ENCODE measurements at regions not wholly inside any gene's neighbourhood (a gene's known extent, or its start where the extent isn't known, plus 50 kb on each side); places are given as distances from the start of the nearest gene placed in this dataset.

DNA sequence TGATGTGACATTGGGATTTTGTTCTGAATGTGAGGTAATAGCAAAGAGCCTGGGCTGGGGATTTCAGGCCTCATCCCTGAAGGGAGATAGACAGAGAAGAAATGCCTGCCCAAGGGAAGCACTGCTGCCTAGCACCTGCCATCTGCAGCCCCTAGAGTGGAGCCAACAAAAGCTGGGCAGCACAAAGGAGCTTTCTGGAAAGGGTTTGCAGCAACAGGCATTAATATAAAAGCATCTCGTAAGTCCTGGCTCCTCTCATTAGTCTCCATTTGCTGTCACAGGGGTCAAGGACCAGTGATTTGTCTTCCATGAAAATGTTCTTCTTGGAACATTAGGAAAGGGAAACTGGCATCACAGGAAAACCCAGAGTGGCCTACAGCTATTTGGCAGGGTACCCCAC, 157.2 kb upstream of the SLC14A2 start:
- Histone ChIP-seq H2AFZ (ENCODE audit: low read depth, low read length) (no peak overlapping the region), H3K36me3 (ENCODE audit: control insufficient read depth in 2 of 2, extremely low read depth in 1 of 2, insufficient read depth in 2 of 2, low read length in 2 of 2) (no peaks in the 10 kb centered on the region), H3K4me2 (ENCODE audit: insufficient read depth, low read length) (no peak overlapping the region), H4K20me1 (replicated peaks; ENCODE audit: control insufficient read depth, extremely low read depth, insufficient read depth, low read length) (no peaks in the 10 kb centered on the region), H3K79me2 (ENCODE audit: control insufficient read depth, insufficient read depth, low read length) (no peaks in the 10 kb centered on the region), H3K4me1 (ENCODE audit: control insufficient read depth, extremely low read depth, insufficient read depth, low read length) (no peaks in the 10 kb centered on the region), H3K4me3 (replicated peaks in 1 of 3; ENCODE audit: insufficient read depth in 1 of 3, low read depth in 1 of 3, low read length in 3 of 3) (no peak overlapping the region), H3K9me3 (replicated peaks; ENCODE audit: control insufficient read depth, insufficient read depth, low read length) (no peaks in the 10 kb centered on the region), H3K27me3 (ENCODE audit: control insufficient read depth in 2 of 2, insufficient read depth in 2 of 2, low read length in 2 of 2) (no peaks in the 10 kb centered on the region), H3K27ac (ENCODE audit: insufficient read depth, low read depth, low read length) (no peak overlapping the region), H3K9me1 (replicated peaks; ENCODE audit: control insufficient read depth, extremely low read depth, insufficient read depth, low read length) (no peaks in the 10 kb centered on the region), H3K9ac (replicated peaks; ENCODE audit: extremely low read depth, insufficient read depth, low read length) (no peak overlapping the region)
- ChIA-PET POLR2A (no interaction called here), CTCF (no interaction called here)
- BruUV-seq (replicated peaks) = no TSS peak
- no peak for TF ChIP-seq POLR2AphosphoS5 (IDR thresholded peaks at IDR 0.05; ENCODE audit: insufficient read depth, low read depth, low read length)
- TF ChIP-seq JUN (IDR thresholded peaks at IDR 0.05; ENCODE audit: borderline replicate concordance, insufficient read depth, insufficient read length, low read depth) = no peak
- TF ChIP-seq FOS (IDR thresholded peaks at IDR 0.05; ENCODE audit: borderline replicate concordance, insufficient read depth, low read length) = no peak
- no peak for TF ChIP-seq POLR2A (IDR thresholded peaks at IDR 0.05; ENCODE audit: low read depth, low read length)
- TF ChIP-seq, protein P1, sequence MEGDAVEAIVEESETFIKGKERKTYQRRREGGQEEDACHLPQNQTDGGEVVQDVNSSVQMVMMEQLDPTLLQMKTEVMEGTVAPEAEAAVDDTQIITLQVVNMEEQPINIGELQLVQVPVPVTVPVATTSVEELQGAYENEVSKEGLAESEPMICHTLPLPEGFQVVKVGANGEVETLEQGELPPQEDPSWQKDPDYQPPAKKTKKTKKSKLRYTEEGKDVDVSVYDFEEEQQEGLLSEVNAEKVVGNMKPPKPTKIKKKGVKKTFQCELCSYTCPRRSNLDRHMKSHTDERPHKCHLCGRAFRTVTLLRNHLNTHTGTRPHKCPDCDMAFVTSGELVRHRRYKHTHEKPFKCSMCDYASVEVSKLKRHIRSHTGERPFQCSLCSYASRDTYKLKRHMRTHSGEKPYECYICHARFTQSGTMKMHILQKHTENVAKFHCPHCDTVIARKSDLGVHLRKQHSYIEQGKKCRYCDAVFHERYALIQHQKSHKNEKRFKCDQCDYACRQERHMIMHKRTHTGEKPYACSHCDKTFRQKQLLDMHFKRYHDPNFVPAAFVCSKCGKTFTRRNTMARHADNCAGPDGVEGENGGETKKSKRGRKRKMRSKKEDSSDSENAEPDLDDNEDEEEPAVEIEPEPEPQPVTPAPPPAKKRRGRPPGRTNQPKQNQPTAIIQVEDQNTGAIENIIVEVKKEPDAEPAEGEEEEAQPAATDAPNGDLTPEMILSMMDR (IDR thresholded peaks at IDR 0.05; ENCODE audit: extremely low read depth in 1 of 2, insufficient read depth in 1 of 2, low read depth in 1 of 2, low read length in 2 of 2) = no peak
- TF ChIP-seq MYC (IDR thresholded peaks at IDR 0.05; ENCODE audit: low read depth, low read length) = no peak
- FAIRE-seq = no peak
- intact Hi-C loops (cut with micrococcal nuclease) (no loop called here), dilution Hi-C loops (cut with MboI; ENCODE audit: extremely low pct_ligation_motif_present, low sequenced_read_pairs) (no loop called here)
- no peak for DNase-seq (ENCODE audit: low read depth, low spot score)

DNA sequence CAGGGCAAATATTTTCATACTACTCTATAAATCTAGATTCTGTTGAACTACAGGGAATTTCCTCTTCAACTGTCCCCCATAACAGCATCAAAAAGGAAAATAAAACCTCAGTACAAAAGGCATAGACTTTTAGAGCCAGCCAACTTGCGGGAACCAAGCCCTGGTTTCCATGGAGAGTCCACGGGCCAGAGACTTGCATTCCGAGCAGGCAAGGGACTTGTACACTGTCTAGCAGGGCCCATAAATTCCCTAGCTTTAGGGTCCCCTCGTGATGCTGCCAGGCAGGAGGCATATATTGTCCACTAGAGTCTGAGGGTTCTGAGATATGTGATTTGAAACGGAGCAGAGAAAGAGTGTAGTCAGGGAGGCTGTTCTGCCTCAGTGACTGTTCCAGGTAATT, 153.1 kb upstream of the SLC14A2 start:
- no peak overlapping the region for H3K4me3 ChIP-seq (replicated peaks in 1 of 3; ENCODE audit: insufficient read depth in 1 of 3, low read depth in 1 of 3, low read length in 3 of 3)
- H3K9me1 ChIP-seq (replicated peaks; ENCODE audit: control insufficient read depth, extremely low read depth, insufficient read depth, low read length) = no peaks in the 10 kb centered on the region
- H3K36me3 ChIP-seq (ENCODE audit: control insufficient read depth in 2 of 2, extremely low read depth in 1 of 2, insufficient read depth in 2 of 2, low read length in 2 of 2) = no peaks in the 10 kb centered on the region
- H3K9ac ChIP-seq (replicated peaks; ENCODE audit: extremely low read depth, insufficient read depth, low read length) = no peak overlapping the region
- BruUV-seq (replicated peaks) = no TSS peak
- intact Hi-C loops (cut with micrococcal nuclease) = no loop called here
- H3K27me3 ChIP-seq (ENCODE audit: control insufficient read depth in 2 of 2, insufficient read depth in 2 of 2, low read length in 2 of 2) = no peaks in the 10 kb centered on the region
- POLR2A ChIA-PET = no interaction called here
- no peak overlapping the region for H3K27ac ChIP-seq (ENCODE audit: insufficient read depth, low read depth, low read length)
- no peaks in the 10 kb centered on the region for H3K4me1 ChIP-seq (ENCODE audit: control insufficient read depth, extremely low read depth, insufficient read depth, low read length)
- FAIRE-seq = no peak
- H4K20me1 ChIP-seq (replicated peaks; ENCODE audit: control insufficient read depth, extremely low read depth, insufficient read depth, low read length) = no peaks in the 10 kb centered on the region
- no peaks in the 10 kb centered on the region for H3K9me3 ChIP-seq (replicated peaks; ENCODE audit: control insufficient read depth, insufficient read depth, low read length)
- dilution Hi-C loops (cut with MboI; ENCODE audit: extremely low pct_ligation_motif_present, low sequenced_read_pairs) = no loop called here
- no peak overlapping the region for H3K4me2 ChIP-seq (ENCODE audit: insufficient read depth, low read length)
- CTCF ChIA-PET = no interaction called here
- H3K79me2 ChIP-seq (ENCODE audit: control insufficient read depth, insufficient read depth, low read length) = no peaks in the 10 kb centered on the region
- DNase-seq (ENCODE audit: low read depth, low spot score) = no peak
- no peak for TF ChIP-seq JUN (IDR thresholded peaks at IDR 0.05; ENCODE audit: borderline replicate concordance, insufficient read depth, insufficient read length, low read depth)
- TF ChIP-seq GATA2 (IDR thresholded peaks at IDR 0.05; ENCODE audit: insufficient read depth, insufficient read length, low read depth, low read length) = no peak
- no peak for TF ChIP-seq EZH2 (IDR thresholded peaks at IDR 0.05; ENCODE audit: borderline replicate concordance, low read depth, low read length, severe bottlenecking)
- TF ChIP-seq, protein P2, sequence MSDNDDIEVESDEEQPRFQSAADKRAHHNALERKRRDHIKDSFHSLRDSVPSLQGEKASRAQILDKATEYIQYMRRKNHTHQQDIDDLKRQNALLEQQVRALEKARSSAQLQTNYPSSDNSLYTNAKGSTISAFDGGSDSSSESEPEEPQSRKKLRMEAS (IDR thresholded peaks at IDR 0.05; ENCODE audit: insufficient read depth, insufficient read length) = no peak
- no peak for TF ChIP-seq POLR2AphosphoS5 (IDR thresholded peaks at IDR 0.05; ENCODE audit: insufficient read depth, low read depth, low read length)
- TF ChIP-seq POLR2A (IDR thresholded peaks at IDR 0.05; ENCODE audit: low read depth, low read length) = no peak
- TF ChIP-seq MYC (IDR thresholded peaks at IDR 0.05; ENCODE audit: low read depth, low read length) = no peak
- no peak for TF ChIP-seq FOS (IDR thresholded peaks at IDR 0.05; ENCODE audit: borderline replicate concordance, insufficient read depth, low read length)
- TF ChIP-seq, protein P1 (IDR thresholded peaks at IDR 0.05; ENCODE audit: extremely low read depth in 1 of 2, insufficient read depth in 1 of 2, low read depth in 1 of 2, low read length in 2 of 2) = no peak
- H2AFZ ChIP-seq (ENCODE audit: low read depth, low read length) = no peak overlapping the region

Measured in endothelial cell of umbilical vein (primary cell).